ENCODE measurements at regions not wholly inside any gene's neighbourhood (a gene's known extent, or its start where the extent isn't known, plus 50 kb on each side); places are given as distances from the start of the nearest gene placed in this dataset.

DNA sequence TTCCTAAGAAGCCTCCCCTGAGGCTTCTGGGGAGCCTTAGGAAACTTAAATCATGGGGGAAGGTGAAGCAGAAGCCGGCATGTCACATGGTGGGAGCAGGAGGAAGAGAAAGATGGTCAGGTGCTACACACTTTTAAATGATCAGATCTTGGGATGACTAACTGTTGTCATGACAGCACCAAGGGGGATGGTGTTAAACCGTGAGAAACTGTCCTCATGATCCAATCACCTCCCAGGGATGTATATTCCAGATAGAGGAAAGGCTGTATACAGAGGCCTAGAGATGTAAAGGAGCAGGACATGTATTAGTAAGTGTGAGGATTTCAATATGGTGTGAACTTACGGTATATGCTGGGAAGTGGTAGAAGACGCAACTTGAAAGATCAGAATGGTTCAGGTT is 121.1 kb downstream of the CAND1 start:
- TF ChIP-seq CTCF (IDR thresholded peaks at IDR 0.05; ENCODE audit: insufficient read depth, low read depth, low read length, missing control alignments): no peak
- H3K4me3 ChIP-seq (ENCODE audit: low read depth, low read length): no peak overlapping the region
- no peak for DNase-seq (ENCODE audit: low read depth)

GRCh38 chr12:67391034-67391433 is 121.9 kb downstream of the CAND1 start:
- TF ChIP-seq CTCF (IDR thresholded peaks at IDR 0.05; ENCODE audit: insufficient read depth, low read depth, low read length, missing control alignments): no peak
- no peak overlapping the region for H3K4me3 ChIP-seq (ENCODE audit: low read depth, low read length)
- no peak for DNase-seq (ENCODE audit: low read depth)

GRCh38 chr12:67391656-67392055 is 122.5 kb downstream of the CAND1 start:
- TF ChIP-seq CTCF (IDR thresholded peaks at IDR 0.05; ENCODE audit: insufficient read depth, low read depth, low read length, missing control alignments): no peak
- H3K4me3 ChIP-seq (ENCODE audit: low read depth, low read length): no peak overlapping the region
- no peak for DNase-seq (ENCODE audit: low read depth)

DNA sequence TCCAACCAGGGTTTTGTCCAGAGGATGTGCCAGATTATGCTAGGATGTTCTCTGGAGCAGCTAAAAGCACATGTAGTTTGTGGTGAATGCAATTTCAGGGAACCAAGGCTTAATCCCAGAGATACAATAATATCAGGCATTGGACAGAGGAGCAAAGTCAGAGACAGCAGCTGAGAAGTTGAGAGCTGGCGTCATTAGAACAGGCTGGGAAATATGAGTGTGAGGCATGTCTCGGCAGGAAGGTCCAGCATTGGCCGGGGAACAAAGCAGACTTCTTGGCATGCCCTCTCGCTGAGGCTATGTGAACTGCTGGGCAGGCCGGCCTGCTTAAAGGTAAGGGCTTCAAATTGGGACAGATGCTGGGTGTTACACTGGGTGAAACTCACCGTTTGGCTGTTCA is 125.4 kb downstream of the CAND1 start:
- no peak for TF ChIP-seq CTCF (IDR thresholded peaks at IDR 0.05; ENCODE audit: insufficient read depth, low read depth, low read length, missing control alignments)
- H3K4me3 ChIP-seq (ENCODE audit: low read depth, low read length): no peak overlapping the region
- no peak for DNase-seq (ENCODE audit: low read depth)

GRCh38 chr12:67400742-67401141 is 131.6 kb downstream of the CAND1 start:
- TF ChIP-seq CTCF (IDR thresholded peaks at IDR 0.05; ENCODE audit: insufficient read depth, low read depth, low read length, missing control alignments): no peak
- no peak for DNase-seq (ENCODE audit: low read depth)
- H3K4me3 ChIP-seq (ENCODE audit: low read depth, low read length): no peak overlapping the region

DNA sequence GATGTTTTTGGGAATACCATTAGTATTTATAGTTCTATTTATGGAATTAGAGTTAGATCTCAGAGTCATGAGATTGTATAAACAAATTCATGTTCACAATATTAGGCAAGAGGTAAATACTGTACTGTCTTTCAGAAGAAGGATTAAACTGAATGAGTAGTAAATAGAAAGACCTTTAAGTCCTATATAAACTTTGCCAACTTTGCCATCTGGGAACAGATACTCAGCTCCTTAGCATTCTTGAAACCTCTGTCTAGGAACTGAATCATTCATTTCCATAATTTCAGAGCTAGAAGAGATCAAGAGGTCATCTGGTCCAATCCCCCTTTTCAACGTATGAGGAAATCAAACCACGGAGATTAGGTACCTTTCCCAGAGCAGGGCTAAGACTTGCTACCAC is 141.1 kb downstream of the CAND1 start:
- no peak for TF ChIP-seq CTCF (IDR thresholded peaks at IDR 0.05; ENCODE audit: insufficient read depth, low read depth, low read length, missing control alignments)
- no peak overlapping the region for H3K4me3 ChIP-seq (ENCODE audit: low read depth, low read length)
- DNase-seq (ENCODE audit: low read depth): no peak

DNA sequence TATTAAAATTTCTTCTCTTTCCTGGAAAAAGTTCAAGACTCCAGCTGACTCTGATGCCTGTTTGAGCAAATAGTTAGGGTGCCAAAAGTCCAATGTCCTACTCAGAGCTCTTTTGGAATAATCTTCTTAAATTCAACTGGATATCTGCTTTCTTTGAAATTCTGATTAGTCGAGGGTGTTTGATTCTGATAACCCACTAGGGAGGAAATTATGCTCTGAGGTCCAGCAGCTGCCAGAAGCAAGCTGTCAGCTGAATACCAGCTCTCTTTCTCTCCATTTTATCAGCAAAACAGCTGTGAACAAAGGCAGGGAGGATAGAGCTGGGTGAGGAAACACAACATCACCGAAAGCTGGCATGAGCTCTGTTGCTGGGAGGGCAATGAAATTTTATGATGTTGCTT is 141.5 kb downstream of the CAND1 start:
- no peak for DNase-seq (ENCODE audit: low read depth)
- H3K4me3 ChIP-seq (ENCODE audit: low read depth, low read length): no peak overlapping the region
- no peak for TF ChIP-seq CTCF (IDR thresholded peaks at IDR 0.05; ENCODE audit: insufficient read depth, low read depth, low read length, missing control alignments)
